Activated naive CD4-positive, alpha-beta T cell treated with anti-CD3 and anti-CD28 coated beads, Interleukin-2, amount 50 U/mL, for 24 hours (primary cell): ENCODE measurements at regions not wholly inside any gene's neighbourhood (a gene's known extent, or its start where the extent isn't known, plus 50 kb on each side); places are given as distances from the start of the nearest gene placed in this dataset.
"Not testable (repeated sequence)": the region's sequence is repeated elsewhere in the genome, so short reads cannot be mapped to it uniquely, and the experiment has no call there.

Source experiments
- H3K27ac Mint-ChIP-seq: one replicate; pipeline ENCODE4 v1.8.0; 2021; ENCODE audit warnings: mild to moderate bottlenecking, mixed read lengths
- H3K27me3 Mint-ChIP-seq: one replicate; pipeline ENCODE4 v1.8.0; 2021; ENCODE audit warnings: mixed read lengths
- H3K36me3 Mint-ChIP-seq: one replicate; pipeline ENCODE4 v1.8.0; 2021; ENCODE audit warnings: mixed read lengths
- H3K4me1 Mint-ChIP-seq: one replicate; pipeline ENCODE4 v1.8.0; 2021; ENCODE audit warnings: mixed read lengths
- H3K4me3 Mint-ChIP-seq: one replicate; pipeline ENCODE4 v1.8.0; 2021; ENCODE audit warnings: mild to moderate bottlenecking, mixed read lengths
- H3K9me3 Mint-ChIP-seq: one replicate; pipeline ENCODE4 v1.8.0; 2021; ENCODE audit warnings: mixed read lengths

GRCh38 chr5:53160895-53161294 is 51.3 kb upstream of the MOCS2 start:
- Mint-ChIP-seq H3K27me3 (peaks cover 6% of the 10 kb centered on the region), H3K36me3 (no peaks in the 10 kb centered on the region), H3K4me3 (no peak overlapping the region), H3K4me1 (no peaks in the 10 kb centered on the region), H3K27ac (no peak overlapping the region), H3K9me3 (no peaks in the 10 kb centered on the region)

DNA sequence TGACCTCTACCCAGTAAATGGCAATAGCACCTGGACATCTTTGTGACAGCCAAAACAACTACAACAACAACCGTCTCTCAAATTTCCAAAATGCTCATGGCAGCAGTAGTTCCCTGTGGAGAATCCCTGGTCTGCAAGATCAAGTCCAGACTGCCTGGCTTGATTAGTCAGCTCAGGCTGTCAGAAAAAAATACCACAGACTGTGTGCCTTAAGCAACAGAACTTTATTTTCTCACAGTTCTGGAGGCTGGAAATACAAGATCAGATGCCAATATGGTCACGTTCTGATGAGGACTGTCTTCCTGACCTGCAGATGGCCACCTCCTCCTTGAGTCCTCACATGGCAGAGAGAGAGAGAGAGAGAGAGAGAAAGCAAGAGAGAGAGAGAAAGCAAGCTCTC is 52.3 kb upstream of the MOCS2 start:
- no peak overlapping the region for H3K4me3 Mint-ChIP-seq
- peaks cover 5% of the 10 kb centered on the region for H3K27me3 Mint-ChIP-seq
- no peaks in the 10 kb centered on the region for H3K9me3 Mint-ChIP-seq
- H3K36me3 Mint-ChIP-seq = no peaks in the 10 kb centered on the region
- H3K27ac Mint-ChIP-seq = no peak overlapping the region
- H3K4me1 Mint-ChIP-seq = no peaks in the 10 kb centered on the region

DNA sequence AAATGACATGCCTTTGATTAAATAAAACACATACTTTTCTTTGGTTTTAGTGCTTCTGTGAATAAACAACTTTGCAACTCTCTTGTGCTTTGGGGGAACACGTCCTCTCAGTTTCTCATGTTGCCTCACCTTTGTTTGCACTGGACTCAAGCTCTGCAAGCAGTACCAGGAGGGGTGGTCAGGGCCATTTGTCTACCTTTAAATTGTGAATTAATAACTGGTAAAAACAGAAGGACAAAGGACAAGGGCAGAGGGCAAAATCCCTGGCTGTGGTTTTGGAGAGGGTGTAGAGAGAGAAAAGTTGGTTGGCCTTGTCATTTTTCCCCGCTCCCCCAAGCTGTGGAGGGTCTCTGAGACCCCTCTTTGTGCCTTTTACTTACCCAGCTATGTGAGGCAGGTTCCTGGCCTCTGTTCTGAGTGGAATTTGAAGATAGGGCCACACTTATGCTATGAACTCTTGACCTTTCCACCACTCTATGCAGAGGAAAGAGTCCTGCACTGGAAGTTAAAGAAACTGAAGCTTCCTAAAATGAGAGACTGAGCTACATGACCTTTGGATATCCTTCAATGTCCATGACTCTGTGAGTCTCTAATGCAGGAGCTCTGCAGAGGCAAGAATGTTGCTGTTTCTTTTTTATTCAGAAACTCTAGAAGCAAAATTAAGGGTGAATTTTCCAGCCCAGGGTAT is 55.1 kb upstream of the MOCS2 start:
- Mint-ChIP-seq H3K36me3 (no peaks in the 10 kb centered on the region), H3K9me3 (no peaks in the 10 kb centered on the region), H3K27ac (no peak overlapping the region), H3K4me3 (no peak overlapping the region), H3K4me1 (no peaks in the 10 kb centered on the region), H3K27me3 (peaks cover 3% of the 10 kb centered on the region)

DNA sequence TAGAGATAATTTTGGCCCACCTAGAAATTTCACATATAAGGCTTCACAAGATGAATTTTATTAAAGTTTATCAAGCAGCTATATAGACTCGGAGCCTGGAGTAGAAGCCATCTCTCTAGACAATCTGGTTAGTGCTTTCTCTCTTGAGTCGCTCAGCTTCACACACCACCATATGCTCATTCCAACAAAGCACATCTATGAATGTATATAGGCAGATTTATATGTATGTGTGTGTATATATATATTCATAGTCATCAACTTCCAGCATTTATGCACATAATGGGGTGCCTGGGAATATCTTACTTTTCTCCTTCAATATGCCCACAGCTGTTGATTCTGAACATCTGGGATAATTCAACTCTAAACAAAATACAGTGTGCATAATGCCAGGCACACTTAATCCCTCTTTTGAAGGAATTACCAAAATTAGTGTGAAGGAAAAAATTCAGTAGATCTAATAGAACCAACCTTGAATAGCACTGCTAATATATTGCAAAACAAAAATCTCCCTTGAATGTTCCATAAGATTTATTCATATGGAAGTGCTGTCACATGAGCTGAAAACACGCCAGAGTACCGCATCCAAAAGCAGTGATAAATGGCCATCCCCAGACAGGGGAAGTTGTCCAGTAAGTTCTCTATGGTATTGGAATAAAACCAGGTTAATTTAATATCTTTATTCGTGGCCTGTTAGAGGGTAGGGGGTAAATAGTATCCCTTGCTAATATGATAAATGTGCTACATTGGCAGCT is 56.0 kb upstream of the MOCS2 start:
- Mint-ChIP-seq H3K36me3 (no peaks in the 10 kb centered on the region), H3K9me3 (no peaks in the 10 kb centered on the region), H3K27ac (no peak overlapping the region), H3K4me3 (no peak overlapping the region), H3K4me1 (no peaks in the 10 kb centered on the region), H3K27me3 (peaks cover 3% of the 10 kb centered on the region)

DNA sequence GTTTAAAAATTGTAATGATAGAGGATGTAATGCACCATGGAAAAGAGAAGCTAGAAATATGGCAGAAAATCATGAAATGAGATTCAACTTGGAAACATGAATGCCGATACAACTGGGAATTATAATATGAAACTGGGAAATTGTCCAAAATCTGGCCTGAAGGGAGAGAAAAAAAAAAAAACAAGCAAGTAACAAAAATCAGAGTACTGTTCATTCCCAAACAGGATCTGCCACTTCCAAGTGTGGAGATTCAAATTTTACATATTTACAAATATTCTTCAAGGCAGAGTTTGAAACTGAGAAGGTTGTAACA is 56.6 kb upstream of the MOCS2 start:
- H3K4me3 Mint-ChIP-seq = no peak overlapping the region
- H3K27me3 Mint-ChIP-seq = peaks cover 3% of the 10 kb centered on the region
- no peak overlapping the region for H3K27ac Mint-ChIP-seq
- no peaks in the 10 kb centered on the region for H3K9me3 Mint-ChIP-seq
- H3K4me1 Mint-ChIP-seq = no peaks in the 10 kb centered on the region
- H3K36me3 Mint-ChIP-seq = no peaks in the 10 kb centered on the region

DNA sequence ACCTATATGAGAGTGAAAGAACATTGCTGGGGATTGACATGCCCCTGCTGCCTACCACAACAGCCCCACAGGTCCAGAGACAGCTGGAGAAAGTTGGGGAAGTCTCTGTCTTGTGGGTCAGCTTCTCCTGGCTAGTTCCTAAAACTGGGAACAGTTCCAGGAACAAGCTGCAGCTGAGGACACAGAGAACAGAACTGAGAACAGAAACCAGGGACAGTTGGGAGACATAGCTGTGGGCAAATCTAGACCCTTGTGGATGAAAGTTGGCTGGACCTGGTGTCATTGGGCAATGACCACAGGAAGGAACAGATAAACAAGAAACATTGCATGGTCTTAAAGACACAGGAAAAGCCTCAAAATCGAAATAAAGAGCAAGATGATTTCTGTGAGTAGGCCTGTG is 58.3 kb upstream of the MOCS2 start:
- Mint-ChIP-seq H3K36me3 (no peaks in the 10 kb centered on the region), H3K27ac (no peak overlapping the region), H3K9me3 (no peaks in the 10 kb centered on the region), H3K4me1 (no peaks in the 10 kb centered on the region), H3K4me3 (no peak overlapping the region), H3K27me3 (peaks cover 3% of the 10 kb centered on the region)

GRCh38 chr5:53169933-53170332 is 60.4 kb upstream of the MOCS2 start:
- Mint-ChIP-seq H3K4me3 (no peak overlapping the region), H3K4me1 (no peaks in the 10 kb centered on the region), H3K27me3 (peaks cover 3% of the 10 kb centered on the region), H3K36me3 (no peaks in the 10 kb centered on the region), H3K27ac (no peak overlapping the region), H3K9me3 (no peaks in the 10 kb centered on the region)

DNA sequence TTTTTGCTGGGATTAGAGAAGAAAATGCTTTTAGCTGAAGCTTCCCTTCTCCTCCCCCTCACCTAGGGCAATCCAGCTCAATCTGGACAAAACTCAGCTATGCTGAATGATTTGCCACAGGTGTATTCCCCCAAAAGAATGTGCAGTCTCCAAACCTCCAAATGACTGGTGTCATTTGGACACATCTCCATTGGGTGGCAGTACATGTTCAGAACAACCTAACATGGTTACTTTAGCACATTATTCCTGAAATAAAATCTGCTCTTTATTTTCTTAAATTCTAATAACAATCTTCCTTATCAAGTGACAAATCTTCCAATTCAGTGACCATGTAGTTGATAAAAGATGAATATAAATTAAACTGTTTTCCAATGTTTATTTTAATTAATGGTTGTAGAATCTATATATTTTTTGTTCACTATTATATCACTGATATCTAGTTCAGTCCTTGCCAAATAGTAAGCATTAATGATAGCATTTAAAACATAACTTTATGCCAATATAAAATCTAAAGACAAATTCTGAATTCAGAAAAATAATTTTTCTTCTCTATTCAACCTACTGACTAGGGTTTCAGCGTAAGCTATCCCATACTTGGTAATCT is 61.3 kb upstream of the MOCS2 start:
- Mint-ChIP-seq H3K36me3 (no peaks in the 10 kb centered on the region), H3K4me3 (no peak overlapping the region), H3K27ac (no peak overlapping the region), H3K4me1 (no peaks in the 10 kb centered on the region), H3K9me3 (no peaks in the 10 kb centered on the region), H3K27me3 (peaks cover 6% of the 10 kb centered on the region)

DNA sequence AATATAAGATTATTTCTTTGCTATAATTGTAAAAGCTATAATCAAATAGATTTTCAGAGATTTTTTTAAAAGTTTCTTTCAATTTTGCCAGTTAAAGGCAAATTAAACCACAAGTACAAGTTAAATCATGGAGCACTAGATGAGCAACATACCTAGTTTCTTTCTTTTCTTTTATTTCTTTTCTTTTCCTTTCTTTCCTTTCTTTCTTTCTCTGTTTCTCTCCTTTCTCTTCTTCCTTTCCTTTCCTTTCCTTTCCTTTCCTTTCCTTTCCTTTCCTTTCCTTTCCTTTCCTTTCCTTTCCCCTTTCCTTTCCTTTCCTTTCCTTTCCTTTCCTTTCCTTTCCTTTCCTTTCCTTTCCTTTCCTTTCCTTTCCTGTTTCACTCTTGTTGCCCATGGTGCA is 62.5 kb upstream of the MOCS2 start:
- not testable (repeated sequence) for H3K27ac Mint-ChIP-seq, H3K9me3 Mint-ChIP-seq, H3K36me3 Mint-ChIP-seq, H3K4me1 Mint-ChIP-seq, H3K4me3 Mint-ChIP-seq, H3K27me3 Mint-ChIP-seq

DNA sequence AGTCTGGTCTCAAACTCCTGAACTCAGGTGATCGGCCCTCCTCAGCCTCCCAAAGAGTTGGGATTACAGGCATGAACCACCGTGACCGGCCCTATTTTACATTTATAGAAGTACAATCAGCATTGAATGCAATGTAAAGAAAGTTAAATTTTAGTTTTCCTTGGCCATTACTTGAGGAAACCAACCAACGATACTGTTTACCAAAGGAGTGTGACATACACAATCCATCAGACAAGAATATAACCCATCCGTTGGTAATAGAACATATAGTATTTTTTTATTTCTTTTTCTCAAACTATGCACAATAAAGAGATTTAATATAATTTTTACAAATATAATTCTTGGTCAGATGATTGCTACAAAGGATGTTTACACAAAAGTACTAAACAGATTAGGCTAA is 63.1 kb upstream of the MOCS2 start:
- Mint-ChIP-seq H3K36me3 (no peaks in the 10 kb centered on the region), H3K27ac (no peak overlapping the region), H3K4me1 (no peaks in the 10 kb centered on the region), H3K9me3 (no peaks in the 10 kb centered on the region), H3K4me3 (no peak overlapping the region), H3K27me3 (peaks cover 8% of the 10 kb centered on the region)

DNA sequence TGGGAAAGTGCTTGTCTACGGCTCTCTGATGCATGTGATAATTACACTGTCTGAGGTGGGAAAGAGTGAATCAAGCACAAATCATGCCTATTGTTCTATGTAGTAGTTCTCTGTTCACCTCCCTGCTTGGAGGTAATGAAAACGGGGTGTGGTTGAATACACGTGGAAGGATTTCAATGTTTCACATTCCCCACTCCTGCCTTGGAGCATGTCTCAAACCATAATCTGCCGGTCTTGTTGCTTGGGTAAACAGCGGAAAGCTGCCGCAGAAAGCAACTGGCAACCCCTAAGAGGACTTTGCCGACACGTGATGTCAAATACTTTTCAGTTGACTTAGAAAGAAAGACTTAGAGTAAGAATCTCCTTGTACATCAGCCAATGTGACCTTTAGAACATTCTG is 63.5 kb upstream of the MOCS2 start:
- Mint-ChIP-seq H3K27me3 (peaks cover 6% of the 10 kb centered on the region), H3K4me3 (no peak overlapping the region), H3K36me3 (no peaks in the 10 kb centered on the region), H3K27ac (no peak overlapping the region), H3K9me3 (no peaks in the 10 kb centered on the region), H3K4me1 (no peaks in the 10 kb centered on the region)

GRCh38 chr5:53178830-53179229 is 69.3 kb upstream of the MOCS2 start:
- H3K27ac Mint-ChIP-seq = no peak overlapping the region
- no peak overlapping the region for H3K4me3 Mint-ChIP-seq
- H3K9me3 Mint-ChIP-seq = no peaks in the 10 kb centered on the region
- H3K4me1 Mint-ChIP-seq = no peaks in the 10 kb centered on the region
- peaks cover 6% of the 10 kb centered on the region for H3K27me3 Mint-ChIP-seq
- no peaks in the 10 kb centered on the region for H3K36me3 Mint-ChIP-seq

- no peak overlapping the region for H3K27ac Mint-ChIP-seq
Observed at GRCh38 chr5:53179691-53180090, 70.1 kb upstream of the MOCS2 start.

GRCh38 chr5:53180538-53180937 is 71.0 kb upstream of the MOCS2 start:
- Mint-ChIP-seq H3K9me3 (no peaks in the 10 kb centered on the region), H3K27ac (no peak overlapping the region), H3K36me3 (no peaks in the 10 kb centered on the region), H3K4me1 (no peaks in the 10 kb centered on the region), H3K27me3 (peaks cover 4% of the 10 kb centered on the region), H3K4me3 (no peak overlapping the region)

More at GRCh38 chr5:53179691-53180090, 70.1 kb upstream of the MOCS2 start:
- no peaks in the 10 kb centered on the region for H3K9me3 Mint-ChIP-seq
- H3K4me1 Mint-ChIP-seq = no peaks in the 10 kb centered on the region
- H3K27me3 Mint-ChIP-seq = peaks cover 6% of the 10 kb centered on the region
- H3K4me3 Mint-ChIP-seq = no peak overlapping the region
- H3K36me3 Mint-ChIP-seq = no peaks in the 10 kb centered on the region

DNA sequence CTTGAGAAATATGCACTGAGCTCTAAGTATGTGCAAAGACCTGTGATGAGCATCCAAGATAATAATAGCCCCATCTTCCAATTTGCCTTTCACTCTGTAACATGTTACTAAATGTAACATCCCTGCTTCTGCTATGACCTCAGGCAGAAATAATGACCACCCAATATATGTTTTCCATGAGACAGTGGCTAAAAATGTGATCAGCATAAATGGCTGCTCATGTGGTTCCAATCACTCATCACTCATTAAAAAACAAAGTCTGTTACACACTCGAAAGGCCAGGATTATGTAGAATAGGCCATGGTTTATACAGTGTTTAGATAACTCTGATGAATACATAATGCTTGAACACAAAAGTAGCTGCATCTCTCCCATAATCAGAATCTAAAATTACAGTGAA is 71.4 kb upstream of the MOCS2 start:
- Mint-ChIP-seq H3K36me3 (no peaks in the 10 kb centered on the region), H3K4me3 (no peak overlapping the region), H3K4me1 (no peaks in the 10 kb centered on the region), H3K9me3 (no peaks in the 10 kb centered on the region), H3K27ac (no peak overlapping the region), H3K27me3 (peaks cover 3% of the 10 kb centered on the region)

DNA sequence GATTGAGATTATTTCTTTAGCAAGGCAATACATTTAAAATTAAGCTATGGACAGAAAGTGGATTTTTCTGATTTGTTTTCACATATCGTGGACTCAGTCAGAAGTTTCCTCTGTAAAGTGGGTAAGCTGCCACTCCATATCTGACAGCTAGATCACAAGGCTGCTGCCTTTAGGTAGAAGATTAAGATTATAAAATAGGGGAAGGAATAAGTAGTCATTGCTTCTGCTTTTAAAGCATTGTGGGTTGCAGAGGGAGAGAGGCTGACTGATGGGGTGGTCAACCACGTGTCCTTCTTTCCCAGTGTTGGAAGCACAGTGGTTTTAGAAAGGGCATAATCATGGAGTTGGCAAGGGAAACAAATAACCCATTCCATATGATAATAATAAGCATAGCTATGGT is 74.3 kb upstream of the MOCS2 start:
- Mint-ChIP-seq H3K4me1 (no peaks in the 10 kb centered on the region), H3K36me3 (no peaks in the 10 kb centered on the region), H3K9me3 (no peaks in the 10 kb centered on the region), H3K27ac (no peak overlapping the region), H3K27me3 (no peaks in the 10 kb centered on the region), H3K4me3 (no peak overlapping the region)
